ENCODE measurements at regions not wholly inside any gene's neighbourhood (a gene's known extent, or its start where the extent isn't known, plus 50 kb on each side); places are given as distances from the start of the nearest gene placed in this dataset.

- TF ChIP-seq CTCF (IDR thresholded peaks at IDR 0.05) (no peak), POLR2AphosphoS5 (IDR thresholded peaks at IDR 0.05) (no peak), POLR2A (IDR thresholded peaks at IDR 0.05) (no peak)
Measured at GRCh38 chr5:143533978-143534760, 130.7 kb upstream of the NR3C1 start.
